DOHH2 (cell line): ENCODE measurements at regions not wholly inside any gene's neighbourhood (a gene's known extent, or its start where the extent isn't known, plus 50 kb on each side); places are given as distances from the start of the nearest gene placed in this dataset.

Source experiments
- EZH2phosphoT487 ChIP-seq: fragments of 200-600 bp; sonication (generic); IDR thresholded peaks from 2 replicates; pipeline ENCODE4 v1.6.1; 2017; ENCODE audit warnings: borderline replicate concordance, mild to moderate bottlenecking, antibody characterized with exemption, low read length, moderate library complexity, mixed read lengths
- TF ChIP-seq, protein P1 (sequence below): fragments of 200-600 bp; sonication (generic); IDR thresholded peaks from one replicate; pipeline ENCODE4 v1.5.1; 2014; ENCODE audit warnings: antibody characterized with exemption, mild to moderate bottlenecking, low read depth, low read length; ENCODE audit not compliant: poor library complexity, severe bottlenecking

- TF ChIP-seq, protein P1, sequence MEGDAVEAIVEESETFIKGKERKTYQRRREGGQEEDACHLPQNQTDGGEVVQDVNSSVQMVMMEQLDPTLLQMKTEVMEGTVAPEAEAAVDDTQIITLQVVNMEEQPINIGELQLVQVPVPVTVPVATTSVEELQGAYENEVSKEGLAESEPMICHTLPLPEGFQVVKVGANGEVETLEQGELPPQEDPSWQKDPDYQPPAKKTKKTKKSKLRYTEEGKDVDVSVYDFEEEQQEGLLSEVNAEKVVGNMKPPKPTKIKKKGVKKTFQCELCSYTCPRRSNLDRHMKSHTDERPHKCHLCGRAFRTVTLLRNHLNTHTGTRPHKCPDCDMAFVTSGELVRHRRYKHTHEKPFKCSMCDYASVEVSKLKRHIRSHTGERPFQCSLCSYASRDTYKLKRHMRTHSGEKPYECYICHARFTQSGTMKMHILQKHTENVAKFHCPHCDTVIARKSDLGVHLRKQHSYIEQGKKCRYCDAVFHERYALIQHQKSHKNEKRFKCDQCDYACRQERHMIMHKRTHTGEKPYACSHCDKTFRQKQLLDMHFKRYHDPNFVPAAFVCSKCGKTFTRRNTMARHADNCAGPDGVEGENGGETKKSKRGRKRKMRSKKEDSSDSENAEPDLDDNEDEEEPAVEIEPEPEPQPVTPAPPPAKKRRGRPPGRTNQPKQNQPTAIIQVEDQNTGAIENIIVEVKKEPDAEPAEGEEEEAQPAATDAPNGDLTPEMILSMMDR = no peak
- no peak for TF ChIP-seq EZH2phosphoT487
Observed at GRCh38 chr16:8380311-8380710, 210.0 kb downstream of the TMEM114 start.
